ENCODE measurements at regions not wholly inside any gene's neighbourhood (a gene's known extent, or its start where the extent isn't known, plus 50 kb on each side); places are given as distances from the start of the nearest gene placed in this dataset.
"Not testable (repeated sequence)": the region's sequence is repeated elsewhere in the genome, so short reads cannot be mapped to it uniquely, and the experiment has no call there.

GRCh38 chr3:195669310-195669709 lies 51.5 kb upstream of the MUC20 start:
- not testable (repeated sequence) for DNase-seq (ENCODE audit: low read depth)

- not testable (repeated sequence) for DNase-seq (ENCODE audit: low read depth)
These were observed 52.5 kb upstream of the MUC20 start for GRCh38 chr3:195668131-195668766.

GRCh38 chr3:195665311-195665710 lies 55.5 kb upstream of the MUC20 start:
- DNase-seq (ENCODE audit: low read depth), result not testable (repeated sequence)

GRCh38 chr3:195664131-195664530 lies 56.6 kb upstream of the MUC20 start:
- not testable (repeated sequence) for DNase-seq (ENCODE audit: low read depth)

- not testable (repeated sequence) for DNase-seq (ENCODE audit: low read depth)
These were observed 61.6 kb upstream of the MUC20 start for GRCh38 chr3:195659136-195659533.

- DNase-seq (ENCODE audit: low read depth), result not testable (repeated sequence)
These were observed 62.2 kb upstream of the MUC20 start for GRCh38 chr3:195658381-195659135.

- peak; percentile 70 for DNase-seq (ENCODE audit: low read depth)
These were observed 63.1 kb upstream of the MUC20 start for GRCh38 chr3:195657475-195658372.

- DNase-seq (ENCODE audit: low read depth), result not testable (repeated sequence)
These were observed 64.7 kb upstream of the MUC20 start for GRCh38 chr3:195656091-195656490.

GRCh38 chr3:195654746-195655145 lies 66.0 kb upstream of the MUC20 start:
- not testable (repeated sequence) for DNase-seq (ENCODE audit: low read depth)

GRCh38 chr3:195654138-195654537 lies 66.6 kb upstream of the MUC20 start:
- DNase-seq (ENCODE audit: low read depth), result not testable (repeated sequence)

- peak; percentile 40 for DNase-seq (ENCODE audit: low read depth)
These were observed 67.1 kb upstream of the MUC20 start for GRCh38 chr3:195653641-195654040.

- not testable (repeated sequence) for DNase-seq (ENCODE audit: low read depth)
These were observed 64.4 kb upstream of the APOD start for GRCh38 chr3:195647912-195648702.

GRCh38 chr3:195645872-195646271 lies 62.1 kb upstream of the APOD start:
- DNase-seq (ENCODE audit: low read depth), result not testable (repeated sequence)

- DNase-seq (ENCODE audit: low read depth), result not testable (repeated sequence)
These were observed 59.5 kb upstream of the APOD start for GRCh38 chr3:195643245-195643644.

- DNase-seq (ENCODE audit: low read depth), result not testable (repeated sequence)
These were observed 58.6 kb upstream of the APOD start for GRCh38 chr3:195642311-195642710.

GRCh38 chr3:195638456-195638855 lies 54.7 kb upstream of the APOD start:
- not testable (repeated sequence) for DNase-seq (ENCODE audit: low read depth)

GRCh38 chr3:195637473-195638233 lies 53.9 kb upstream of the APOD start:
- not testable (repeated sequence) for DNase-seq (ENCODE audit: low read depth)

GRCh38 chr3:195637011-195637410 lies 53.3 kb upstream of the APOD start:
- DNase-seq (ENCODE audit: low read depth), result not testable (repeated sequence)

GRCh38 chr3:195635898-195636685 lies 52.4 kb upstream of the APOD start:
- not testable (repeated sequence) for DNase-seq (ENCODE audit: low read depth)

All from LHCN-M2 (cell line).